ENCODE measurements at regions not wholly inside any gene's neighbourhood (a gene's known extent, or its start where the extent isn't known, plus 50 kb on each side); places are given as distances from the start of the nearest gene placed in this dataset.

- H2AFZ ChIP-seq (ENCODE audit: low read length), result 0 out of 2 replicates have a peak overlapping the region, but pooled peaks have one; percentile 22
- BruUV-seq (replicated peaks), result no TSS peak
- CTCF ChIA-PET (ENCODE audit: unreplicated experiment), result no interaction called here
- no peaks in the 10 kb centered on the region for H3K9me3 ChIP-seq (ENCODE audit: low read length)
- H3K9me2 ChIP-seq (ENCODE audit: insufficient read depth, low read length), result no peaks in the 10 kb centered on the region
- H4K20me1 ChIP-seq (ENCODE audit: insufficient read depth, low read length), result no peaks in the 10 kb centered on the region
- H3K4me3 ChIP-seq (ENCODE audit: low read depth, low read length, poor library complexity, severe bottlenecking), result no peak overlapping the region
- H3K79me2 ChIP-seq (ENCODE audit: insufficient read depth, low read depth, low read length), result no peaks in the 10 kb centered on the region
- no peak overlapping the region for H3K4me2 ChIP-seq (ENCODE audit: low read length)
- TF ChIP-seq, protein P1, sequence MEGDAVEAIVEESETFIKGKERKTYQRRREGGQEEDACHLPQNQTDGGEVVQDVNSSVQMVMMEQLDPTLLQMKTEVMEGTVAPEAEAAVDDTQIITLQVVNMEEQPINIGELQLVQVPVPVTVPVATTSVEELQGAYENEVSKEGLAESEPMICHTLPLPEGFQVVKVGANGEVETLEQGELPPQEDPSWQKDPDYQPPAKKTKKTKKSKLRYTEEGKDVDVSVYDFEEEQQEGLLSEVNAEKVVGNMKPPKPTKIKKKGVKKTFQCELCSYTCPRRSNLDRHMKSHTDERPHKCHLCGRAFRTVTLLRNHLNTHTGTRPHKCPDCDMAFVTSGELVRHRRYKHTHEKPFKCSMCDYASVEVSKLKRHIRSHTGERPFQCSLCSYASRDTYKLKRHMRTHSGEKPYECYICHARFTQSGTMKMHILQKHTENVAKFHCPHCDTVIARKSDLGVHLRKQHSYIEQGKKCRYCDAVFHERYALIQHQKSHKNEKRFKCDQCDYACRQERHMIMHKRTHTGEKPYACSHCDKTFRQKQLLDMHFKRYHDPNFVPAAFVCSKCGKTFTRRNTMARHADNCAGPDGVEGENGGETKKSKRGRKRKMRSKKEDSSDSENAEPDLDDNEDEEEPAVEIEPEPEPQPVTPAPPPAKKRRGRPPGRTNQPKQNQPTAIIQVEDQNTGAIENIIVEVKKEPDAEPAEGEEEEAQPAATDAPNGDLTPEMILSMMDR (conservative IDR thresholded peaks at IDR 0.05; ENCODE audit: low read length), result no peak
- TF ChIP-seq EZH2phosphoT487 (IDR thresholded peaks at IDR 0.05; ENCODE audit: borderline replicate concordance, low read depth, low read length), result no peak
- H3K4me1 ChIP-seq (ENCODE audit: insufficient read depth, low read length, poor library complexity, severe bottlenecking), result peaks cover 10% of the 10 kb centered on the region
- no peak for DNase-seq (ENCODE audit: low spot score)
- POLR2A ChIA-PET, result interaction anchor here (0.7 to 1.3 kb wide), 5 partner anchors 7 to 163 kb away, joined by 3 to 5 read pairs (median 4); no protein-coding TSS in a partner anchor
- H3K27ac ChIP-seq (ENCODE audit: low read depth, low read length, poor library complexity, severe bottlenecking), result no peak overlapping the region
- intact Hi-C loops (cut with micrococcal nuclease; ENCODE audit: unreplicated experiment), result loop anchor here (1.0 kb wide), 1 partner anchor 15 kb away; no protein-coding TSS in a partner anchor
- no peaks in the 10 kb centered on the region for H3K36me3 ChIP-seq (ENCODE audit: insufficient read depth, low read length)
Observed at GRCh38 chr6:95248499-95248898, 328.8 kb upstream of the MANEA start.

GRCh38 chr6:95249175-95249574 is 328.2 kb upstream of the MANEA start:
- no TSS peak for BruUV-seq (replicated peaks)
- POLR2A ChIA-PET, result interaction anchor here (0.7 to 1.1 kb wide), 2 partner anchors 25 to 164 kb away, joined by 3 to 4 read pairs; no protein-coding TSS in a partner anchor
- intact Hi-C loops (cut with micrococcal nuclease; ENCODE audit: unreplicated experiment), result no loop called here
- H3K27ac ChIP-seq (ENCODE audit: low read depth, low read length, poor library complexity, severe bottlenecking), result no peak overlapping the region
- CTCF ChIA-PET (ENCODE audit: unreplicated experiment), result no interaction called here
- peak overlapping the region; percentile 30; the same call in 1 of the 2 replicates for H2AFZ ChIP-seq (ENCODE audit: low read length)
- H4K20me1 ChIP-seq (ENCODE audit: insufficient read depth, low read length), result no peaks in the 10 kb centered on the region
- no peak overlapping the region for H3K4me2 ChIP-seq (ENCODE audit: low read length)
- H3K4me3 ChIP-seq (ENCODE audit: low read depth, low read length, poor library complexity, severe bottlenecking), result no peak overlapping the region
- H3K36me3 ChIP-seq (ENCODE audit: insufficient read depth, low read length), result no peaks in the 10 kb centered on the region
- TF ChIP-seq EZH2phosphoT487 (IDR thresholded peaks at IDR 0.05; ENCODE audit: borderline replicate concordance, low read depth, low read length), result no peak
- TF ChIP-seq, protein P1 (conservative IDR thresholded peaks at IDR 0.05; ENCODE audit: low read length), result no peak
- peaks cover 10% of the 10 kb centered on the region for H3K4me1 ChIP-seq (ENCODE audit: insufficient read depth, low read length, poor library complexity, severe bottlenecking)
- no peaks in the 10 kb centered on the region for H3K9me3 ChIP-seq (ENCODE audit: low read length)
- H3K9me2 ChIP-seq (ENCODE audit: insufficient read depth, low read length), result no peaks in the 10 kb centered on the region
- no peak for DNase-seq (ENCODE audit: low spot score)
- no peaks in the 10 kb centered on the region for H3K79me2 ChIP-seq (ENCODE audit: insufficient read depth, low read depth, low read length)

GRCh38 chr6:95249661-95250060 is 327.7 kb upstream of the MANEA start:
- intact Hi-C loops (cut with micrococcal nuclease; ENCODE audit: unreplicated experiment), result no loop called here
- DNase-seq (ENCODE audit: low spot score), result no peak
- ChIA-PET CTCF (ENCODE audit: unreplicated experiment) (no interaction called here), POLR2A (no interaction called here)
- H3K9me3 ChIP-seq (ENCODE audit: low read length), result no peaks in the 10 kb centered on the region
- no peak overlapping the region for H3K27ac ChIP-seq (ENCODE audit: low read depth, low read length, poor library complexity, severe bottlenecking)
- peak overlapping the region; percentile 30; the same call in 1 of the 2 replicates for H2AFZ ChIP-seq (ENCODE audit: low read length)
- no peak for TF ChIP-seq EZH2phosphoT487 (IDR thresholded peaks at IDR 0.05; ENCODE audit: borderline replicate concordance, low read depth, low read length)
- TF ChIP-seq, protein P1 (conservative IDR thresholded peaks at IDR 0.05; ENCODE audit: low read length), result no peak
- BruUV-seq (replicated peaks), result no TSS peak
- no peaks in the 10 kb centered on the region for H4K20me1 ChIP-seq (ENCODE audit: insufficient read depth, low read length)
- peak overlapping the region; percentile 14; the same call in 1 of the 2 replicates for H3K4me2 ChIP-seq (ENCODE audit: low read length)
- no peak overlapping the region for H3K4me3 ChIP-seq (ENCODE audit: low read depth, low read length, poor library complexity, severe bottlenecking)
- peaks cover 10% of the 10 kb centered on the region for H3K4me1 ChIP-seq (ENCODE audit: insufficient read depth, low read length, poor library complexity, severe bottlenecking)
- H3K9me2 ChIP-seq (ENCODE audit: insufficient read depth, low read length), result no peaks in the 10 kb centered on the region
- H3K36me3 ChIP-seq (ENCODE audit: insufficient read depth, low read length), result no peaks in the 10 kb centered on the region
- no peaks in the 10 kb centered on the region for H3K79me2 ChIP-seq (ENCODE audit: insufficient read depth, low read depth, low read length)

All from OCI-LY7 (cell line).